Activated CD4-positive, alpha-beta T cell treated with anti-CD3 and anti-CD28 coated beads, Interleukin-2, amount 50 U/mL, for 24 hours (primary cell): ENCODE measurements at regions not wholly inside any gene's neighbourhood (a gene's known extent, or its start where the extent isn't known, plus 50 kb on each side); places are given as distances from the start of the nearest gene placed in this dataset.
"Not testable (repeated sequence)": the region's sequence is repeated elsewhere in the genome, so short reads cannot be mapped to it uniquely, and the experiment has no call there.

Experiments used
- DNase-seq, 2 donors: peaks; one replicate each; pipeline ENCODE4 v3.0.0-alpha.2; 2020; ENCODE audit warnings: low read depth in 1 of 2, low spot score in 1 of 2

GRCh38 chr21:20254964-20255363, 743.2 kb upstream of the NCAM2 start:
- DNase-seq: no peak

- no peak for DNase-seq
Observed at GRCh38 chr21:20257052-20257740, 741.0 kb upstream of the NCAM2 start.

GRCh38 chr21:20258542-20258941, 739.7 kb upstream of the NCAM2 start:
- no peak for DNase-seq

- DNase-seq: no peak
Observed at GRCh38 chr21:20259031-20259867, 739.0 kb upstream of the NCAM2 start.

GRCh38 chr21:20260124-20260523, 738.1 kb upstream of the NCAM2 start:
- DNase-seq: no peak

- DNase-seq: no peak
Observed at GRCh38 chr21:20261364-20261763, 736.8 kb upstream of the NCAM2 start.

GRCh38 chr21:20265707-20266440, 732.3 kb upstream of the NCAM2 start:
- DNase-seq: no peak

- no peak for DNase-seq
Observed at GRCh38 chr21:20266441-20266710, 731.8 kb upstream of the NCAM2 start.

- no peak for DNase-seq
Observed at GRCh38 chr21:20270365-20271055, 727.7 kb upstream of the NCAM2 start.

- DNase-seq: no peak
Observed at GRCh38 chr21:20272791-20273362, 725.3 kb upstream of the NCAM2 start.

- no peak for DNase-seq
Observed at GRCh38 chr21:20276377-20276776, 721.8 kb upstream of the NCAM2 start.

GRCh38 chr21:20276954-20277353, 721.3 kb upstream of the NCAM2 start:
- no peak for DNase-seq

- DNase-seq: no peak
Observed at GRCh38 chr21:20283836-20284235, 714.4 kb upstream of the NCAM2 start.

- no peak for DNase-seq
Observed at GRCh38 chr21:20292280-20292679, 705.9 kb upstream of the NCAM2 start.

- DNase-seq: not testable (repeated sequence)
Observed at GRCh38 chr21:20292854-20293253, 705.4 kb upstream of the NCAM2 start.

GRCh38 chr21:20301395-20301794, 696.8 kb upstream of the NCAM2 start:
- no peak for DNase-seq

GRCh38 chr21:20302084-20302483, 696.1 kb upstream of the NCAM2 start:
- no peak for DNase-seq

GRCh38 chr21:20306836-20307235, 691.4 kb upstream of the NCAM2 start:
- DNase-seq: no peak

- DNase-seq: no peak
Observed at GRCh38 chr21:20308586-20309315, 689.5 kb upstream of the NCAM2 start.

GRCh38 chr21:20311234-20311787, 686.9 kb upstream of the NCAM2 start:
- DNase-seq: no peak
